CD4-positive, alpha-beta T cell treated with Interleukin-6 for 4 hours (primary cell): ENCODE measurements at regions not wholly inside any gene's neighbourhood (a gene's known extent, or its start where the extent isn't known, plus 50 kb on each side); places are given as distances from the start of the nearest gene placed in this dataset.
"Not testable (repeated sequence)": the region's sequence is repeated elsewhere in the genome, so short reads cannot be mapped to it uniquely, and the experiment has no call there.

Source experiments
- DNase-seq: peaks from one replicate; pipeline ENCODE4 v3.0.0-alpha.2; 2020; ENCODE audit warnings: mixed read lengths

- not testable (repeated sequence) for DNase-seq
Observed at GRCh38 chr2:89234818-89235466, 543.5 kb downstream of the RPIA start.

- not testable (repeated sequence) for DNase-seq
Observed at GRCh38 chr2:89236832-89237450, 545.5 kb downstream of the RPIA start.

GRCh38 chr2:89237783-89238182 lies 546.3 kb downstream of the RPIA start:
- DNase-seq = not testable (repeated sequence)

GRCh38 chr2:89243114-89243700 lies 551.7 kb downstream of the RPIA start:
- DNase-seq = not testable (repeated sequence)

- not testable (repeated sequence) for DNase-seq
Observed at GRCh38 chr2:89244407-89244806, 552.9 kb downstream of the RPIA start.

GRCh38 chr2:89245478-89245877 lies 554.0 kb downstream of the RPIA start:
- not testable (repeated sequence) for DNase-seq

GRCh38 chr2:89246027-89246426 lies 554.6 kb downstream of the RPIA start:
- not testable (repeated sequence) for DNase-seq

- not testable (repeated sequence) for DNase-seq
Observed at GRCh38 chr2:89246620-89247019, 555.1 kb downstream of the RPIA start.

GRCh38 chr2:89255013-89255412 lies 563.5 kb downstream of the RPIA start:
- not testable (repeated sequence) for DNase-seq

GRCh38 chr2:89273443-89273842 lies 582.0 kb downstream of the RPIA start:
- DNase-seq = not testable (repeated sequence)

- not testable (repeated sequence) for DNase-seq
Observed at GRCh38 chr2:89280536-89280935, 589.1 kb downstream of the RPIA start.

GRCh38 chr2:89286448-89287080 lies 595.1 kb downstream of the RPIA start:
- DNase-seq = not testable (repeated sequence)

GRCh38 chr2:89287084-89287483 lies 595.6 kb downstream of the RPIA start:
- not testable (repeated sequence) for DNase-seq

- DNase-seq = not testable (repeated sequence)
Observed at GRCh38 chr2:89291717-89292298, 600.3 kb downstream of the RPIA start.

- not testable (repeated sequence) for DNase-seq
Observed at GRCh38 chr2:89293399-89293798, 601.9 kb downstream of the RPIA start.

- DNase-seq = not testable (repeated sequence)
Observed at GRCh38 chr2:89294335-89294734, 602.9 kb downstream of the RPIA start.

- DNase-seq = not testable (repeated sequence)
Observed at GRCh38 chr2:89296820-89297398, 605.4 kb downstream of the RPIA start.

- not testable (repeated sequence) for DNase-seq
Observed at GRCh38 chr2:89299196-89299595, 607.7 kb downstream of the RPIA start.

- peak; percentile 0 for DNase-seq
Observed at GRCh38 chr2:89305623-89306022, 614.1 kb downstream of the RPIA start.

- not testable (repeated sequence) for DNase-seq
Observed at GRCh38 chr2:89306869-89307637, 615.6 kb downstream of the RPIA start.

- DNase-seq = not testable (repeated sequence)
Observed at GRCh38 chr2:89318990-89319389, 627.5 kb downstream of the RPIA start.

GRCh38 chr2:89325894-89326293 lies 634.4 kb downstream of the RPIA start:
- not testable (repeated sequence) for DNase-seq
